ENCODE measurements at regions not wholly inside any gene's neighbourhood (a gene's known extent, or its start where the extent isn't known, plus 50 kb on each side); places are given as distances from the start of the nearest gene placed in this dataset.

GRCh38 chr10:47078393-47079203, 167.4 kb downstream of the PTPN20 start:
- no peak for DNase-seq

GRCh38 chr10:47079204-47079580, 168.0 kb downstream of the PTPN20 start:
- no peak for DNase-seq

GRCh38 chr10:47081264-47081663, 170.0 kb downstream of the PTPN20 start:
- DNase-seq = no peak

- no peak for DNase-seq
Measured at GRCh38 chr10:47082055-47082784, 171.0 kb downstream of the PTPN20 start.

- DNase-seq = no peak
Measured at GRCh38 chr10:47087667-47088066, 176.4 kb downstream of the PTPN20 start.

- DNase-seq = no peak
Measured at GRCh38 chr10:47088656-47089354, 177.6 kb downstream of the PTPN20 start.

GRCh38 chr10:47090042-47090441, 178.8 kb downstream of the PTPN20 start:
- DNase-seq = no peak

GRCh38 chr10:47090903-47091302, 179.7 kb downstream of the PTPN20 start:
- no peak for DNase-seq

GRCh38 chr10:47091421-47091820, 180.2 kb downstream of the PTPN20 start:
- DNase-seq = no peak

- no peak for DNase-seq
Measured at GRCh38 chr10:47092376-47092775, 181.1 kb downstream of the PTPN20 start.

GRCh38 chr10:47092831-47093230, 181.6 kb downstream of the PTPN20 start:
- DNase-seq = no peak

- DNase-seq = no peak
Measured at GRCh38 chr10:47094126-47094525, 182.9 kb downstream of the PTPN20 start.

- DNase-seq = no peak
Measured at GRCh38 chr10:47094636-47095035, 183.4 kb downstream of the PTPN20 start.

- no peak for DNase-seq
Measured at GRCh38 chr10:47095211-47095610, 184.0 kb downstream of the PTPN20 start.

GRCh38 chr10:47095848-47096612, 184.8 kb downstream of the PTPN20 start:
- DNase-seq = no peak

- no peak for DNase-seq
Measured at GRCh38 chr10:47098238-47098637, 187.0 kb downstream of the PTPN20 start.

- no peak for DNase-seq
Measured at GRCh38 chr10:47098964-47099363, 187.7 kb downstream of the PTPN20 start.

GRCh38 chr10:47099474-47099873, 188.2 kb downstream of the PTPN20 start:
- no peak for DNase-seq

- DNase-seq = no peak
Measured at GRCh38 chr10:47101196-47101595, 190.0 kb downstream of the PTPN20 start.

- DNase-seq = no peak
Measured at GRCh38 chr10:47101807-47102206, 190.6 kb downstream of the PTPN20 start.

GRCh38 chr10:47104151-47104605, 192.9 kb downstream of the PTPN20 start:
- no peak for DNase-seq

- DNase-seq = no peak
Measured at GRCh38 chr10:47104786-47105385, 193.7 kb downstream of the PTPN20 start.
